MCF 10A (cell line): ENCODE measurements at regions not wholly inside any gene's neighbourhood (a gene's known extent, or its start where the extent isn't known, plus 50 kb on each side); places are given as distances from the start of the nearest gene placed in this dataset.

ENCODE experiments used
- BruUV-seq: library from RNA; stranded (reverse); fragments of 400-500 nt; replicated peaks from 2 replicates; lab custom pipeline; 2021; lab: Mats Ljungman, UMichigan
- CTCF ChIA-PET: fragments of 300-600 bp; sonication (Branson Sonifier 250); formaldehyde crosslinking; extraction: SDS; loops from one replicate; lab custom pipeline; 2021; ENCODE audit warnings: antibody characterized with exemption, inconsistent platforms; lab: Yijun Ruan, JAX
- POLR2A ChIA-PET: fragments of 300-600, 350-650 bp; sonication (Branson Sonifier 250); formaldehyde crosslinking; extraction: SDS; loops from one replicate; lab custom pipeline; 2020; ENCODE audit warnings: antibody characterized with exemption, inconsistent platforms; lab: Yijun Ruan, JAX
- DNase-seq: peaks from one replicate; pipeline ENCODE4 v3.0.0-alpha.2; 2018; ENCODE audit not compliant: unreplicated experiment
- H3K27ac Mint-ChIP-seq: one replicate; pipeline ENCODE4 v1.8.0; 2022; ENCODE audit warnings: mild to moderate bottlenecking, low read depth, mixed read lengths; ENCODE audit not compliant: unreplicated experiment
- H3K27me3 Mint-ChIP-seq: one replicate; pipeline ENCODE4 v1.8.0; 2022; ENCODE audit warnings: mixed read lengths; ENCODE audit not compliant: insufficient read depth, unreplicated experiment
- H3K36me3 Mint-ChIP-seq: one replicate; pipeline ENCODE4 v1.8.0; 2022; ENCODE audit warnings: mild to moderate bottlenecking, moderate library complexity, mixed read lengths; ENCODE audit not compliant: insufficient read depth, unreplicated experiment
- H3K4me1 Mint-ChIP-seq: one replicate; pipeline ENCODE4 v1.8.0; 2022; ENCODE audit warnings: mixed read lengths; ENCODE audit not compliant: insufficient read depth, unreplicated experiment
- H3K4me3 Mint-ChIP-seq: one replicate; pipeline ENCODE4 v1.8.0; 2022; ENCODE audit warnings: mild to moderate bottlenecking, moderate library complexity, mixed read lengths; ENCODE audit not compliant: unreplicated experiment
- H3K9me3 Mint-ChIP-seq: one replicate; pipeline ENCODE4 v1.8.0; 2022; ENCODE audit warnings: mixed read lengths; ENCODE audit not compliant: unreplicated experiment
- intact Hi-C: fragments of 100-400 bp; cut with micrococcal nuclease; formaldehyde crosslinking; loops from 2 replicates; pipeline ENCODE4 v1.14.1; 2022
- TF ChIP-seq, protein P1 (sequence below): fragments of 200-600 bp; IDR thresholded peaks from one replicate; pipeline ENCODE4 v1.8.0; 2022; ENCODE audit warnings: antibody characterized with exemption, mild to moderate bottlenecking; ENCODE audit not compliant: unreplicated experiment

GRCh38 chr7:25481891-25482290, 253.6 kb upstream of the NPVF start:
- ChIA-PET POLR2A (no interaction called here), CTCF (interaction anchor here (1.4 kb wide), 1 partner anchor 84 kb away, joined by 6 read pairs; no protein-coding TSS in a partner anchor)
- peak; percentile 41 for DNase-seq
- Mint-ChIP-seq H3K9me3 (no peaks in the 10 kb centered on the region), H3K36me3 (no peaks in the 10 kb centered on the region), H3K4me1 (no peaks in the 10 kb centered on the region), H3K27me3 (peaks cover 66% of the 10 kb centered on the region), H3K27ac (no peak overlapping the region), H3K4me3 (no peak overlapping the region)
- no TSS peak for BruUV-seq
- TF ChIP-seq, protein P1, sequence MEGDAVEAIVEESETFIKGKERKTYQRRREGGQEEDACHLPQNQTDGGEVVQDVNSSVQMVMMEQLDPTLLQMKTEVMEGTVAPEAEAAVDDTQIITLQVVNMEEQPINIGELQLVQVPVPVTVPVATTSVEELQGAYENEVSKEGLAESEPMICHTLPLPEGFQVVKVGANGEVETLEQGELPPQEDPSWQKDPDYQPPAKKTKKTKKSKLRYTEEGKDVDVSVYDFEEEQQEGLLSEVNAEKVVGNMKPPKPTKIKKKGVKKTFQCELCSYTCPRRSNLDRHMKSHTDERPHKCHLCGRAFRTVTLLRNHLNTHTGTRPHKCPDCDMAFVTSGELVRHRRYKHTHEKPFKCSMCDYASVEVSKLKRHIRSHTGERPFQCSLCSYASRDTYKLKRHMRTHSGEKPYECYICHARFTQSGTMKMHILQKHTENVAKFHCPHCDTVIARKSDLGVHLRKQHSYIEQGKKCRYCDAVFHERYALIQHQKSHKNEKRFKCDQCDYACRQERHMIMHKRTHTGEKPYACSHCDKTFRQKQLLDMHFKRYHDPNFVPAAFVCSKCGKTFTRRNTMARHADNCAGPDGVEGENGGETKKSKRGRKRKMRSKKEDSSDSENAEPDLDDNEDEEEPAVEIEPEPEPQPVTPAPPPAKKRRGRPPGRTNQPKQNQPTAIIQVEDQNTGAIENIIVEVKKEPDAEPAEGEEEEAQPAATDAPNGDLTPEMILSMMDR, result no peak
- intact Hi-C loops, result no loop called here

GRCh38 chr7:25482631-25483030, 254.3 kb upstream of the NPVF start:
- BruUV-seq, result no TSS peak

GRCh38 chr7:25485026-25485425, 256.7 kb upstream of the NPVF start:
- Mint-ChIP-seq H3K4me1 (no peaks in the 10 kb centered on the region), H3K27ac (no peak overlapping the region), H3K27me3 (peaks cover 61% of the 10 kb centered on the region), H3K4me3 (no peak overlapping the region), H3K9me3 (no peaks in the 10 kb centered on the region), H3K36me3 (no peaks in the 10 kb centered on the region)
- ChIA-PET POLR2A (no interaction called here), CTCF (interaction anchor here (0.5 kb wide), 1 partner anchor 66 kb away, joined by 3 read pairs; no protein-coding TSS in a partner anchor)
- intact Hi-C loops, result no loop called here
- BruUV-seq, result no TSS peak
- no peak for DNase-seq
- TF ChIP-seq, protein P1, result no peak

More at GRCh38 chr7:25482631-25483030, 254.3 kb upstream of the NPVF start:
- intact Hi-C loops, result no loop called here
- CTCF ChIA-PET, result interaction anchor here (1.4 kb wide), 1 partner anchor 83 kb away, joined by 6 read pairs; no protein-coding TSS in a partner anchor
- Mint-ChIP-seq H3K27me3 (peaks cover 66% of the 10 kb centered on the region), H3K27ac (no peak overlapping the region), H3K9me3 (no peaks in the 10 kb centered on the region), H3K4me3 (no peak overlapping the region), H3K4me1 (no peaks in the 10 kb centered on the region), H3K36me3 (no peaks in the 10 kb centered on the region)
- no peak for DNase-seq
- TF ChIP-seq, protein P1, result no peak
- POLR2A ChIA-PET, result no interaction called here

DNA sequence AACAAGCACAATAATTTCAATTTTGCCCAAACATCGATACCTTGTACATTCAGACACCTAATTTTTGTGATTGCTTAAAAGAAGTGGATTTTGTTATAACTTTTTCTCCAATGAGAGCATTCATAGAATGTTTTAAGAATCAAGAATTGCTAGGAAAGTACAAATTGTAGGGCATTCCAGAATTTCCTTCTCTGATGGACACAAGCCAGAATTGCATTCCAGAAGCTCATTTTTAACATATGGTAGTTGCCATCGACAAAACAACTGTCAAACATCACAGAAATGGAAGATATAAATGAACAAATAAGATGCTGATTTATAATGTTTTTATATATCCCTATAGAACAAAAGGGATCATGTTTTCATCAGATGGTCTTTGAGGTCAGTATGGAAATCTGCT, 258.4 kb upstream of the NPVF start:
- H3K36me3 Mint-ChIP-seq, result no peaks in the 10 kb centered on the region
- BruUV-seq, result no TSS peak
- TF ChIP-seq, protein P1, result no peak
- no peaks in the 10 kb centered on the region for H3K9me3 Mint-ChIP-seq
- no peak overlapping the region for H3K27ac Mint-ChIP-seq
- H3K27me3 Mint-ChIP-seq, result peaks cover 58% of the 10 kb centered on the region
- CTCF ChIA-PET, result no interaction called here
- H3K4me1 Mint-ChIP-seq, result no peaks in the 10 kb centered on the region
- H3K4me3 Mint-ChIP-seq, result no peak overlapping the region
- no peak for DNase-seq
- POLR2A ChIA-PET, result interaction anchor here (0.7 kb wide), 1 partner anchor 18 kb away, joined by 4 read pairs; no protein-coding TSS in a partner anchor
- intact Hi-C loops, result no loop called here
